Gastrocnemius medialis (tissue), 4 donors: ENCODE measurements at regions not wholly inside any gene's neighbourhood (a gene's known extent, or its start where the extent isn't known, plus 50 kb on each side); places are given as distances from the start of the nearest gene placed in this dataset.

Experiments used
- CTCF ChIP-seq, 5 experiments: fragments of 450-650 bp in 3 of 5; fragments of 200-600 bp in 2 of 5; sonication (generic) in 2 of 5; IDR thresholded peaks in 4 of 5; conservative IDR thresholded peaks in 1 of 5; 1 replicate in 4 of 5; 2 replicates in 1 of 5; pipeline ENCODE4 v1.5.1; 2016 to 2019; ENCODE audit warnings: antibody characterized with exemption in 5 of 5, mild to moderate bottlenecking in 3 of 5, moderate library complexity in 3 of 5
- POLR2A ChIP-seq, 2 donors: fragments of 450-650 bp; IDR thresholded peaks; one replicate each; pipeline ENCODE4 v1.6.1; 2017; ENCODE audit warnings: antibody characterized with exemption in 2 of 2, mild to moderate bottlenecking in 2 of 2, moderate library complexity in 2 of 2

GRCh38 chr13:90039516-90039915, 1308.0 kb upstream of the MIR17HG start:
- no peak for TF ChIP-seq CTCF (IDR thresholded peaks at IDR 0.05 in 4 of 5, conservative IDR thresholded peaks at IDR 0.05 in 1 of 5)
- TF ChIP-seq POLR2A (IDR thresholded peaks at IDR 0.05) = no peak
